ENCODE measurements at regions not wholly inside any gene's neighbourhood (a gene's known extent, or its start where the extent isn't known, plus 50 kb on each side); places are given as distances from the start of the nearest gene placed in this dataset.

GRCh38 chr15:98025237-98025636 lies 64.7 kb downstream of the ARRDC4 start:
- DNase-seq (ENCODE audit: low read depth in 2 of 2): no peak

GRCh38 chr15:98034731-98035130 lies 74.2 kb downstream of the ARRDC4 start:
- no peak for DNase-seq (ENCODE audit: low read depth in 2 of 2)

- DNase-seq (ENCODE audit: low read depth in 2 of 2): no peak
Observed at GRCh38 chr15:98035134-98035533, 74.6 kb downstream of the ARRDC4 start.

- no peak for DNase-seq (ENCODE audit: low read depth in 2 of 2)
Observed at GRCh38 chr15:98035577-98036010, 75.1 kb downstream of the ARRDC4 start.

- no peak for DNase-seq (ENCODE audit: low read depth in 2 of 2)
Observed at GRCh38 chr15:98039596-98039995, 79.1 kb downstream of the ARRDC4 start.

GRCh38 chr15:98040146-98040545 lies 79.6 kb downstream of the ARRDC4 start:
- DNase-seq (ENCODE audit: low read depth in 2 of 2): no peak

- DNase-seq (ENCODE audit: low read depth in 2 of 2): no peak
Observed at GRCh38 chr15:98043160-98044014, 82.9 kb downstream of the ARRDC4 start.

- DNase-seq (ENCODE audit: low read depth in 2 of 2): no peak
Observed at GRCh38 chr15:98051734-98052133, 91.2 kb downstream of the ARRDC4 start.

- DNase-seq (ENCODE audit: low read depth in 2 of 2): no peak
Observed at GRCh38 chr15:98057453-98057852, 97.0 kb downstream of the ARRDC4 start.

- no peak for DNase-seq (ENCODE audit: low read depth in 2 of 2)
Observed at GRCh38 chr15:98062869-98063268, 102.4 kb downstream of the ARRDC4 start.

- DNase-seq (ENCODE audit: low read depth in 2 of 2): no peak
Observed at GRCh38 chr15:98063315-98063714, 102.8 kb downstream of the ARRDC4 start.

- no peak for DNase-seq (ENCODE audit: low read depth in 2 of 2)
Observed at GRCh38 chr15:98063871-98064270, 103.4 kb downstream of the ARRDC4 start.

GRCh38 chr15:98067339-98067738 lies 106.8 kb downstream of the ARRDC4 start:
- DNase-seq (ENCODE audit: low read depth in 2 of 2): no peak

GRCh38 chr15:98069256-98069655 lies 108.8 kb downstream of the ARRDC4 start:
- DNase-seq (ENCODE audit: low read depth in 2 of 2): no peak

- no peak for DNase-seq (ENCODE audit: low read depth in 2 of 2)
Observed at GRCh38 chr15:98070137-98070536, 109.6 kb downstream of the ARRDC4 start.

- DNase-seq (ENCODE audit: low read depth in 2 of 2): no peak
Observed at GRCh38 chr15:98071786-98072185, 111.3 kb downstream of the ARRDC4 start.

GRCh38 chr15:98075441-98075840 lies 114.9 kb downstream of the ARRDC4 start:
- no peak for DNase-seq (ENCODE audit: low read depth in 2 of 2)

GRCh38 chr15:98076021-98076816 lies 115.7 kb downstream of the ARRDC4 start:
- no peak for DNase-seq (ENCODE audit: low read depth in 2 of 2)

- DNase-seq (ENCODE audit: low read depth in 2 of 2): no peak
Observed at GRCh38 chr15:98077186-98077585, 116.7 kb downstream of the ARRDC4 start.

GRCh38 chr15:98080791-98081190 lies 120.3 kb downstream of the ARRDC4 start:
- DNase-seq (ENCODE audit: low read depth in 2 of 2): no peak

- no peak for DNase-seq (ENCODE audit: low read depth in 2 of 2)
Observed at GRCh38 chr15:98083203-98083910, 122.9 kb downstream of the ARRDC4 start.

GRCh38 chr15:98085003-98085639 lies 124.6 kb downstream of the ARRDC4 start:
- DNase-seq (ENCODE audit: low read depth in 2 of 2): peak in 1 of 2 donors; percentile 20
